Erythroblast (primary cell): ENCODE measurements at regions not wholly inside any gene's neighbourhood (a gene's known extent, or its start where the extent isn't known, plus 50 kb on each side); places are given as distances from the start of the nearest gene placed in this dataset.

Experiments used
- GATA1 ChIP-seq: IDR thresholded peaks from 2 replicates; pipeline ENCODE4 v1.6.1; 2011; ENCODE audit warnings: low read depth, mild to moderate bottlenecking, control low read depth, low read length, moderate library complexity
- POLR2A ChIP-seq: IDR thresholded peaks from 2 replicates; pipeline ENCODE4 v1.6.1; 2011; ENCODE audit warnings: mild to moderate bottlenecking, low read length

DNA sequence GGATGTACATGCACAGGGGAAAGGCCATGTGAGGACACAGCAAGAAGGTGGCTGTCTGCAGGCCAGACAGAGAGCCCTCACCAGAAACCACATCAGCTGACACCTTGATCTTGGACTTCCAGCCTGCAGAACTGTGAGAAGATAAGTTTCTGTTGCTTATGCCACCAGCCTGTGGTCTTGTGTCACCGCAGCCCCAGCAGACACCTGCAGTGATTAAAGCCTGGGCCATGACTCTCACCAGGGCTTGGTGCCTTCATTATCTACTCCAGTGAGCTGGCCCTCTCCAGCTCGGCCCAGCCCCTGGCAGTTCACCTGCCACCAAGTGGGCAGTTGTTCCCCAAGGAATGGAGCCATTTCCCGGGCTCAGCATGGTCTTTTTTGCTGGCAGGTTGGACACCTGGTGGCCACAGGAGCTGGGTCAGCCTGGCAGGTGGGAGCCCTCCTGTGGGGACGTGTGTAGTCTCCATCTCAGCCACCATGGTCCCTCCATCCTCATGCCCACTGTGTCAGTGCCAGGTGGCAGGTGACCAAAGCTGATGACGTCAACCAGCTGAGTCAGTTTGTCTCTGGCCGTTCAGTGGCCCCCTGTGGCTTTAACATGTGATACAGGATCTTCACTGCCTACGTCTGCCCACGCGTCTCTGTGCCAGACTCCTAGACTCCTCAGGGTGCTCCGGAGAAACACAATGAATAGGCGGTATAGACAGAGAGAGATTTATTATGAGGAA lies 99.9 kb upstream of the PPP1R26 start:
- TF ChIP-seq POLR2A, result no peak
- no peak for TF ChIP-seq GATA1
